Mesodermal cell (in vitro differentiated cells): ENCODE measurements at regions not wholly inside any gene's neighbourhood (a gene's known extent, or its start where the extent isn't known, plus 50 kb on each side); places are given as distances from the start of the nearest gene placed in this dataset.
"Not testable (repeated sequence)": the region's sequence is repeated elsewhere in the genome, so short reads cannot be mapped to it uniquely, and the experiment has no call there.

Experiments used
- H3K27ac ChIP-seq: 2 replicates; pipeline ENCODE4 v1.7.0; 2013; ENCODE audit warnings: mild to moderate bottlenecking, low read depth, low read length, moderate library complexity; ENCODE audit not compliant: severe bottlenecking
- H3K36me3 ChIP-seq: 2 replicates; pipeline ENCODE4 v1.7.1; 2013; ENCODE audit warnings: mild to moderate bottlenecking, low read length, moderate library complexity; ENCODE audit not compliant: control insufficient read depth, insufficient read depth
- H3K4me1 ChIP-seq: one replicate; pipeline ENCODE4 v1.7.1; 2013; ENCODE audit warnings: mild to moderate bottlenecking, low read length; ENCODE audit not compliant: insufficient read depth, control insufficient read depth, poor library complexity, severe bottlenecking
- H3K4me3 ChIP-seq: 2 replicates; pipeline ENCODE4 v1.7.0; 2013; ENCODE audit warnings: low read length, control low read depth, mild to moderate bottlenecking; ENCODE audit not compliant: insufficient read depth, poor library complexity, severe bottlenecking; ENCODE audit errors: extremely low read depth
- H3K9me3 ChIP-seq: 2 replicates; pipeline ENCODE4 v1.7.1; 2013; ENCODE audit warnings: mild to moderate bottlenecking, low read length, moderate library complexity; ENCODE audit not compliant: control insufficient read depth
- WGBS, 2 experiments: methylation state at CpG; one replicate each; pipeline ENCODE4 v1.1.5; 2013; ENCODE audit warnings: missing lambda C conversion rate in 2 of 2; ENCODE audit not compliant: insufficient coverage in 2 of 2; 5-methylcytosine and 5-hydroxymethylcytosine counted together

- H3K27ac ChIP-seq, H3K36me3 ChIP-seq, H3K9me3 ChIP-seq, H3K4me1 ChIP-seq, H3K4me3 ChIP-seq: not testable (repeated sequence)
- no CpG with 5 or more reads among the region's 58 CpGs for WGBS, 2 experiments
Observed at GRCh38 chr1:149700677-149701567, 81.6 kb upstream of the FCGR1A start.

GRCh38 chr1:149708192-149708853 lies 74.2 kb upstream of the FCGR1A start:
- not testable (repeated sequence) for H3K4me1 ChIP-seq

GRCh38 chr1:149711651-149712050 lies 70.8 kb upstream of the FCGR1A start:
- not testable (repeated sequence) for H3K27ac ChIP-seq, H3K4me1 ChIP-seq, H3K9me3 ChIP-seq, H3K4me3 ChIP-seq, H3K36me3 ChIP-seq
- no CpG with 5 or more reads among the region's 12 CpGs for whole genome bisulfite sequencing, 2 experiments

More at GRCh38 chr1:149708192-149708853, 74.2 kb upstream of the FCGR1A start:
- WGBS, 2 experiments, result 20 to 30% methylated on average over 1 to 4 of the region's 22 CpGs
- H3K36me3 ChIP-seq, H3K27ac ChIP-seq, H3K9me3 ChIP-seq, H3K4me3 ChIP-seq: not testable (repeated sequence)

- not testable (repeated sequence) for H3K36me3 ChIP-seq, H3K9me3 ChIP-seq, H3K27ac ChIP-seq, H3K4me1 ChIP-seq
- WGBS, 2 experiments, result 30 to 56% methylated on average over 1 to 10 of the region's 30 CpGs
- H3K4me3 ChIP-seq, result peak overlapping the region; percentile 5
Observed at GRCh38 chr1:149712154-149712927, 70.2 kb upstream of the FCGR1A start.

- H3K36me3 ChIP-seq, H3K9me3 ChIP-seq, H3K27ac ChIP-seq, H3K4me1 ChIP-seq, H3K4me3 ChIP-seq: not testable (repeated sequence)
- WGBS, 2 experiments, result no CpG with 5 or more reads among the region's 6 CpGs
Observed at GRCh38 chr1:149713513-149713912, 69.0 kb upstream of the FCGR1A start.

GRCh38 chr1:149713952-149714351 lies 68.5 kb upstream of the FCGR1A start:
- not testable (repeated sequence) for H3K4me3 ChIP-seq, H3K4me1 ChIP-seq, H3K27ac ChIP-seq, H3K9me3 ChIP-seq, H3K36me3 ChIP-seq
- no CpG with 5 or more reads among the region's 4 CpGs for WGBS, 2 experiments

GRCh38 chr1:149724618-149725302 lies 57.7 kb upstream of the FCGR1A start:
- WGBS, 2 experiments, result no CpG with 5 or more reads among the region's 3 CpGs
- not testable (repeated sequence) for H3K36me3 ChIP-seq, H3K9me3 ChIP-seq, H3K4me3 ChIP-seq, H3K4me1 ChIP-seq, H3K27ac ChIP-seq

- H3K4me1 ChIP-seq, H3K27ac ChIP-seq, H3K36me3 ChIP-seq, H3K9me3 ChIP-seq, H3K4me3 ChIP-seq: not testable (repeated sequence)
- WGBS, 2 experiments, result 70% methylated on average over 2 of the region's 4 CpGs; no CpG with 5 or more reads in 1 of the 2 experiments
Observed at GRCh38 chr1:149726688-149727087, 55.8 kb upstream of the FCGR1A start.

GRCh38 chr1:149728598-149728997 lies 53.9 kb upstream of the FCGR1A start:
- H3K27ac ChIP-seq, H3K36me3 ChIP-seq, H3K4me1 ChIP-seq, H3K4me3 ChIP-seq, H3K9me3 ChIP-seq: not testable (repeated sequence)
- no CpG with 5 or more reads among the region's 3 CpGs for WGBS, 2 experiments
